ENCODE measurements at regions not wholly inside any gene's neighbourhood (a gene's known extent, or its start where the extent isn't known, plus 50 kb on each side); places are given as distances from the start of the nearest gene placed in this dataset.

GRCh38 chr1:240701412-240701811, 89.5 kb upstream of the GREM2 start:
- no TSS peak for BruUV-seq (replicated peaks)

More at GRCh38 chr1:240701412-240701811, 89.5 kb upstream of the GREM2 start:
- in situ Hi-C loops (cut with MboI): no loop called here
- Histone ChIP-seq H4K20me1 (ENCODE audit: control insufficient read depth, insufficient read depth) (no peaks in the 10 kb centered on the region), H3K4me2 (ENCODE audit: control insufficient read depth, insufficient read depth) (no peak overlapping the region), H2AFZ (ENCODE audit: control insufficient read depth, low read depth, low read length) (no peak overlapping the region), H3K36me3 (ENCODE audit: control insufficient read depth in 2 of 2, insufficient read depth in 2 of 2, low read length in 1 of 2) (no peaks in the 10 kb centered on the region), H3K4me3 (no peak overlapping the region), H3K9me3 (replicated peaks; ENCODE audit: control insufficient read depth, insufficient read depth, low read length) (no peaks in the 10 kb centered on the region), H3K9ac (ENCODE audit: control insufficient read depth, insufficient read depth, low read length) (no peak overlapping the region), H3K27ac (ENCODE audit: control insufficient read depth, insufficient read depth) (no peak overlapping the region), H3K4me1 (ENCODE audit: control insufficient read depth, insufficient read depth, low read length) (no peaks in the 10 kb centered on the region), H3K27me3 (replicated peaks in 1 of 2; ENCODE audit: control insufficient read depth in 2 of 2, insufficient read depth in 2 of 2, low read length in 1 of 2) (no peaks in the 10 kb centered on the region), H3K79me2 (ENCODE audit: control insufficient read depth, insufficient read depth, low read length) (no peaks in the 10 kb centered on the region)
- ChIA-PET SMC1A (ENCODE audit: uncharacterized antibody, unreplicated experiment) (interaction anchor here (0.5 to 0.6 kb wide), 2 partner anchors 40 to 274 kb away, joined by 3 to 4 read pairs; no protein-coding TSS in a partner anchor), RAD21 (ENCODE audit: unreplicated experiment) (no interaction called here), CTCF (no interaction called here), POLR2A (no interaction called here)
- 3% methylated on average over 5 of the region's 5 CpGs for WGBS (ENCODE audit: insufficient coverage, insufficient replicate concordance, low lambda C conversion rate, missing lambda C conversion rate)
- intact Hi-C loops (cut with micrococcal nuclease; ENCODE audit: unreplicated experiment): no loop called here
- no peak for DNase-seq (ENCODE audit: low read depth, low spot score)
- no peak for ATAC-seq
- no peak for TF ChIP-seq ESRRA (IDR thresholded peaks at IDR 0.05; ENCODE audit: low read length)
- no peak for TF ChIP-seq RBBP5 (conservative IDR thresholded peaks at IDR 0.05)
- no peak for TF ChIP-seq RELA (IDR thresholded peaks at IDR 0.05; ENCODE audit: borderline replicate concordance, partially characterized antibody)
- TF ChIP-seq MLLT1 (IDR thresholded peaks at IDR 0.05): no peak
- no peak for TF ChIP-seq SRF (IDR thresholded peaks at IDR 0.05; ENCODE audit: low read depth in 2 of 2, low read length in 2 of 2)
- no peak for TF ChIP-seq E4F1 (IDR thresholded peaks at IDR 0.05; ENCODE audit: borderline replicate concordance, partially characterized antibody)
- TF ChIP-seq ZSCAN29 (IDR thresholded peaks at IDR 0.05): no peak
- no peak for TF ChIP-seq ZZZ3 (IDR thresholded peaks at IDR 0.05; ENCODE audit: control insufficient read depth, insufficient read length, low read depth)
- no peak for TF ChIP-seq KAT2A (conservative IDR thresholded peaks at IDR 0.05; ENCODE audit: control insufficient read depth, low read depth, low read length)
- no peak for TF ChIP-seq RAD21 (IDR thresholded peaks at IDR 0.05; ENCODE audit: insufficient read depth, low read depth, low read length)
- no peak for TF ChIP-seq SIN3A (IDR thresholded peaks at IDR 0.05; ENCODE audit: low read depth, low read length)
- no peak for TF ChIP-seq HCFC1 (IDR thresholded peaks at IDR 0.05; ENCODE audit: low read length)
- no peak for TF ChIP-seq CREB1 (IDR thresholded peaks at IDR 0.05; ENCODE audit: low read depth)
- no peak for TF ChIP-seq ZBED1 (IDR thresholded peaks at IDR 0.05; ENCODE audit: borderline replicate concordance)
- FAIRE-seq: no peak
